Embryonic facial prominence (tissue), 1 donor: ENCODE measurements at regions not wholly inside any gene's neighbourhood (a gene's known extent, or its start where the extent isn't known, plus 50 kb on each side); places are given as distances from the start of the nearest gene placed in this dataset.
A peak's percentile ranks its signal among the peaks of the same experiment; 100 is the strongest.
"Not testable (repeated sequence)": the region's sequence is repeated elsewhere in the genome, so short reads cannot be mapped to it uniquely, and the experiment has no call there.

Experiments
- DNase-seq: peaks from one replicate; pipeline ENCODE4 v3.0.0-alpha.2; 2016; ENCODE audit errors: extremely low spot score

DNA sequence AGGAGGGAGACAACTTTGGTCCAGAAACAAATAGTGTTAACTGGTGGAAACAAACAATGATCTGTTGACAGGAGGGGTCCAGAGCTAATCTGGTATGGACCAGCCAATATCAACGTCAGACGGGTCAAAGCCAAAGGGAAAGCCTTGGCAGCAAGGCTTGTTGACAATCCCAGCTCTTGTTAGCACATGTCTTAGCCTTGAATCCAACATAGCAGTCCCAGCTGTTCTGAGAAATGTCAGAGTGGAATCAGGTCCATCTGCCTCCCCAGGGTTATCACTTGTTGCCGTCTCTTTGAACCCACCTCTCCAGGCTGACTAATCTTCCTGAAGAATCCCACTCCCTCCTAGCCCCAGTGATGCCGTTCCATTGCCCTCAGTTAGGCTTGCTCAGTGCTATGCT lies 404.6 kb upstream of the MCTP2 start:
- DNase-seq: no peak

DNA sequence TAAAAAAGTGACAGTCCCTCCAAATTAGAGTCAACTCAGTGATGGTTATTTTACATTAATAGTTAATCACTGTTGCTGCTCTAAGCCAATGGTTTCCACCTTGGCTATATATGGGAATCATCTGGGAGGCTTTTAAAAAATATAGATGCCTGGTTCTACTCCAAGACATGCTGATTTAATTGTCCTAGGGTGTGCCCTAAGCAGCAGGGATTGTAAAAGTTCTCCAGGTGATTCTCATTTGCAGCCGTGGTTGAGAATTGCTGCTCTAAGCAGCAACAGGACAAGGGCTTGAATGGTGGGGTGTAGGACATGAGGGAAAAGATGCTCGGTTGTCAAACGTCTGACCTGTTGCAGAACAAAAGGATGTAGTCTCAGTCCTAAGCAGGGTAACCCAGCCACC lies 405.1 kb upstream of the MCTP2 start:
- no peak for DNase-seq

DNA sequence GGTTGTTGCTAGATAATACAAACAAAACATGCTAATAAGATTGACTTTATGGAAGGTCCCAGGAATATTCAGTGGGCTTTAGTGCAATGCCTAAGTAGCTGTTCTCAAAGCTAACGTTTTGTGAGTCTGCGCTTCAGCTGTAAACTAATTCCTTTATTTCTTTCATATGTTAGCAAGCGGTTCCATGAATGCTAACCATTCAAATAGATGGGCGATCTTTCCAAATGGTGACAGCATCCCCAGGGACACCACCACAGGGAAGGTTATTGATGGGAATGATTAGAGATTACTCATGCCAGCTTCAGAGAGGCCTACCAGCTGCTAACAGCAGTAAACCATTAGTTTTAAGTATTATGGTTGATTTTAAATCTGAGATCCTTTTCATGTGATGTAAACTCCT lies 405.7 kb upstream of the MCTP2 start:
- no peak for DNase-seq

DNA sequence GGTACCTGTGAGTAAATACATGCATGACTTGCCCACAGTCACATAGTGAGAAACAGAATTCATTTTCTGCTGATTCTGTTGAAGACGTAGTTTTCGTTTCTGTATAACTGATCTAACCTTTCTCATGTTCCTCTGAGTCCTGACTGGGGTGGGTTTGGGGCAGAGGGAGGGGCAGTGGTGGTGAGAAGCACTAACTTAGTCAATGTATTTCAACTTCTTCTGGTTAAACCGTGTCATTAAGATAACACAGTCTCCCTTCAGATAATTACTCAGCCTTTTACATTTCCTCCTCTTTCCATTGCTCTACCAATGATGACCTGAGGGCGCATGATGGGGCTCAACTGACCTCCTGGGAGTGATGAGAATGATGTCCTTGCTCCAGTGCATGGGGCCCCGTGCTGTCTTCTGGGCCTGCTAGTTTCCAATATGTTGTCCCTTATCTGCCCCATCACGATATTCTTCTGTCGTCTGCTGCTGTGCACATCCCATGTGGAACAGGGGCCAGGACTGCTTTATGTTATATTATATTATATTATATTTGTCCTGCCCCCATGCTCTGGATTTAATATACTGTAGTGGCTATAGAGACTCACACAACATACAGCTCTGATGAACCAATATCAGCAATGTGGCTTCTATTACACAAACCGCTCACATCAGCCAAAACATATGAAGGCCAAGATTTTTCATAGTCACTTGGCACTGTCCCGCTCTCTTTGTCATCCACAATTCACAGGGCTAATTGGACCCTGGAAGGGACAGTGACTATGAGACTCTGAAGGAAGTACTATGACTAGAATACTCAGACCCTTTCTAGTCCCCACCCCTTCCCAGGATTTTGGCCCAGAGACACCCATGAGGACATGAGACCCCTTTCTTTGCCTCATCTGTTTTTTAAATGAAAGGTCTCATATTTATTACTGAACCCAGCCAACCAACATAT lies 407.1 kb upstream of the MCTP2 start:
- DNase-seq: peak; percentile 12

DNA sequence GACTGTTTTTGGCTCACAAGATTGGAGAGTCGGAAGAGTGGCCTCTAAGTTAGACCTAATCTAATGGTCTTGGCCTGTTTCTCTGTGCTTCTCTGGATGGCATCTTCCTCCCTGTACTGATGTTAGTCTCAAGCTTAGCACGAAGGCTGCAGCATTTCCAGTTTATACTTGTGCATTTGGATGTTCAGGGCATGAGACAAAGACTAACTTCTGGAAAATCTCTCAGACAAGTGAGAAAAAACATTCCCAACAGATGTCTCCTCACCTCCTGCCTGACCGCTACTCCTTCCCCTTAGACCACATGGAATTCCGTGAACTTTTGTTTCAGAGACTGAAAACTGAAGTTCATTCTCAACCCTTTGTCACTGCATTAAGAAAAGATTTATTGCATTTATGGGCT lies 410.8 kb upstream of the MCTP2 start:
- no peak for DNase-seq

DNA sequence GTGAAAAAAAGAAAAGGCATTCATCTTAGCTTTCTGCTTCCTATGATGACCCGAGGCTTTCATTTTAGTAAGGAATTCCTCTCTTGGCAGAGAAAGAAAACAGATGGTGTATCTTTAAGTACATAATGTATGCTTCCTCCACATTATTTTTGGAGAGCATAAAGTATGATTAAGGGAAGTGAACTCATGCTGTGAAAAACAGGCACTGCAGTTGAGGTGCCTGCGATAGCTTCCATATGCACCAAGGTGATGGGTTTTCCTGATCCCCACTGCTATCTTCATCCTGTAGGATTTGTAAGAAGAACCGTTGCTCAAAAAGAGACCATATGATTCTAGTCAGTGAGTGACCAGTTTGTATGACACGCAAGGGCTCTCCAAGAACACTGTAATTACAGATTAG lies 411.5 kb upstream of the MCTP2 start:
- no peak for DNase-seq

DNA sequence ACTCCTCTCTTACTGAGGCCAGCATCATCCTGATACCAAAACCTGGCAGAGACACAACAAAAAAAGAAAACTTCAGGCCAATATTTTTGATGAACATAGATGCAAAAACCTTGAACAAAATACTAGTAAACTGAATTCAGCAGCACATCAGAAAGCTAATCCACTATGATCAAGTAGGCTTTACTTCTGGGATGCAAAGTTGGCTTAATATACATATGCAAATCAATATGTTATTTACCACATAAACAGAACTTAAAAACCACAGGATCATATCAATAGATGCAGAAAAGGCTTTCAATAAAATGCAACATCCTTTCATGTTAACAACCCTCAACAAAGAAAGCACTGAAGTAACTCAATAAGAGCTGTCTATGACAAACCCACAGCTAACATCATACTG lies 414.5 kb upstream of the MCTP2 start:
- DNase-seq: no peak

DNA sequence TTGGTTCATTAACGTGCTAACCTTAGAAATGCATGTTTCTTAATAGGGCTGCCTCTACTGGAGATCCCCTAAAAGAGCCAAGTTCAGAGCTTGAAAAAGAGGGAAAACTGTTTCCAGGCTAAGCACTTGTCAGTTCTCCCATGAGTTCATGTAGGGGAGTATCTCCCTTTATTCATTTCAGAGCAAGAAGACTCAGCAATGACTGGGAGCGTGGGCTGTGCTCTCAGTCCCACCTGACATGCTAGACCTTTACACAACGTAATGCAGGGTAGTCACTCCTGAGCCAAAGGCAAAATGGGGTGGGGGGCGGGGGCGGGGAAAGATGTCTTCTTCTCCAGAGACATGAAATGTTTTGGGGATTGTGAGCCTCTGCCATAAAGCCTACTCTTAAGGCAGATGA lies 420.1 kb upstream of the MCTP2 start:
- DNase-seq: no peak

DNA sequence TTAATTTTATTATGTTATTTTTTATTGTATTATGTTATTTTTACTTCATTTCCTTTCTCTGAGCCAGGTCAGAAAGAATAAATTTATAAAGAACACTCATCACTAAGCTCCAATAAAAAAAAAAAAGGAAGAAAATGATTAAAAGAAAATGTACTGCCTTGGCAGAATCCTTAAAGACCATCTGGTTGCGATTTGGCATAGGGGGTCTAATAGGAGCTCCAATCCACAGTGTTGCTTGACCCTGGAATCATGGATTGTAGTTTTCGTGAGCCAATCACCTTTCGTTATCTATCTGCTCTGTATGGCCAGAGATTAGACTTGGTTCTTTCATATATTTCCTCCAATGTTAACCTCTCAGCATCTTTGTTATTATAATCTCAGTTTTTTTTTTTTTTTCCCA lies 421.8 kb upstream of the MCTP2 start:
- no peak for DNase-seq

DNA sequence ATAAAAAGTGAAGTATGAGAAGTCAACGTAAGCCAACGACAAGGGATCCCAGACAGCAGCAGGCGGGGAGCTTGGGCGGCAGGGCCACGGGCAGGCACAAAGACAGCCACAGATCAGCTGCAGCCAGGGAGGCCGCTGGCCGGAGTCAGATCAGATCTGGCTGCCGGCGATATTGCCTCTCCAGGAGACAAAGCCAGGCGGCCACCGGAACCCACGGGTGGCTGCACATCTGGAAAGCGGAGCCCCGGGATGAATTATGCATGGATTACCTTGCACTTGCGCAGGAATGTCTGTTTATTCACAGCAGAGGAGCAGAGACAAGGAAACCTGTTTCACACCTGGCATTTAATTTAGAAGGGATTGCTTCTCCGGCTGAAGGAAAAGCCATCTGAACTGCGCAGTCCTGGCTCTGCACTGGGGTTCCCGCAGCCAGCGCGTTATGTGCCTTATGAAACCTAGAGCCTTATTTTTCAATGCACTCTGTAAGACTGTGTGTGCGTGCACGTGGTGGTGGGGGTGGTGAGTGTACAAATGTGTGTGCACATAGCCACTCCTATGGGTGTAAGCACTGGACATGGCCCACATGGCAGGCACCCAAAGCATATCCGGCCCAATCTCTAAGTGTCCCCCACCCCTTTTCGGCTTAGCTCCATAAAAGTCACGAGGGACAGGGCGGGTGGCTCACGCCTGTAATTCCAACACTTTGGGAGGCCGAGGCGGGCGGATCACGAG lies 427.8 kb upstream of the MCTP2 start:
- DNase-seq: no peak

DNA sequence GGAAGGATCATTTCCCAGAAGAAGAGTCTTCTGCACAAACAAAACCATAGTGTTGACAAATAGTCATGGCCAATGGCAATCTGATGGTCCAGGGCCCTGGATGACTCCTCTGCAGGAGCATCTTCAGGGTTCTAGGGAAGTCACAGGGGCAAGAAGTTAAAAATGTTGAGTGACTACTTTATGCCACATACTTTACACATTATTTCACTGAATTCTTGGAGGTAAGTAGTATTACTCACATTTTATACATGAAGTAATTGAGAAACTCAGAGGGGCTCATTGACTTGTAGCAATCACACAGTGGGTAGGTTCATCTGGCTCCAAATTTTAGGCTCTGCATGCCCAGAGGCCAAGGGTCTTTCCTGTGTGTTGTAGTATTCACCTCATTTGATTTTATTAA lies 430.2 kb upstream of the MCTP2 start:
- no peak for DNase-seq

DNA sequence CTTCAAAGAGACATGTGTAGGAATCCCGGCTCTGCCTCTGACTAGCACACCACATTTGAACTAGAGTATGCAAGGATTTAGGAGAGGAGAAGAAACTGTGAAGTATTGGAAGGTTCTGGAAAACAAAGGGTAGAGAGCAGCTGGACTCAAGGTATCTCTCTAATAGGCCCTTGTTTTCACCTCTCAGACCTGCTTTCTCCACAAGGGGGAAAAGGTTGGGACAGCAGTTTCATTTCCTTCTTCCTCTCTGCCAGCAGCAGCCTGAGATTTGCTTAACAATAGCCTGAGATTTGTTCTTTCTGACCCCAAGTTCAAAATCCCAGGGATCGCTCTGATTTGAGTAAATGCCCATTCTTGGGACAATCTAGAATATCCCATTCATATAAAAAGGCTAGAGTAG lies 430.6 kb upstream of the MCTP2 start:
- no peak for DNase-seq

DNA sequence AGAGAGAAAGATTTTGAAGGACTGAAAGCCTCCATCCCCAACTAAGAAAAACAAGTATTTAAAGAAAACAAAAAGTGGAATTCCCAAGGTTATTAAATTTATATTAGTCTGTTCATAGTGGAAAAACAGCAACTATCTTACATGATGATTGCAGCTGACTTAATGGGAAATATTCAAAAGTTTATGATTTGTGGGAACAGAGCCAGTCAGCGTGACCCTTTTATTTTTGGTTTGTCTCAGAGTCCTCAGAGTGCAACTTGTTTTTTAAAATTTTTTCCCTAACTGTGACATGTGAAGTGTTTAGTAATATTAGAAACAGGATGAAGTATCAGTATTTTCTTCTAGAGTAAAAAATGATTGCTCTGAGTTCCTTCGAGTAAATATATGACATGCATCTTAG lies 441.9 kb upstream of the MCTP2 start:
- no peak for DNase-seq

DNA sequence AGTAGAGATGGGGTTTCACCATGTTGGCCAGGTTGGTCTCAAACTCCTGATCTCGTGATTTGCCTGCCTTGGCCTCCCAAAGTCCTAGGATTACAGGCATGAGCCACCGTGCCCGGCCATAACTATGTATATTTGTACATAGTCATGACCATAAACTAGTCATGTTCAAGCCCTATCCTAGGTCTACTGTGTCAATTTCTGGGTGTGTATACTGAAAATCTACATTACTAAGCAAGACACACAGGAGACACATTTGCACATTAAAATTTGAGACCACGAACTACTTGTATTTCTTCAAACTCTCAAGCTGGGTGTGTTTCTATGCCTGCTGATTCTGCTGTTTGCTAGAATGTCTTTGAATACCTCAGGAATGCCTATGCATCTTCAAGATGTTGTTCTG lies 451.3 kb upstream of the MCTP2 start:
- no peak for DNase-seq

DNA sequence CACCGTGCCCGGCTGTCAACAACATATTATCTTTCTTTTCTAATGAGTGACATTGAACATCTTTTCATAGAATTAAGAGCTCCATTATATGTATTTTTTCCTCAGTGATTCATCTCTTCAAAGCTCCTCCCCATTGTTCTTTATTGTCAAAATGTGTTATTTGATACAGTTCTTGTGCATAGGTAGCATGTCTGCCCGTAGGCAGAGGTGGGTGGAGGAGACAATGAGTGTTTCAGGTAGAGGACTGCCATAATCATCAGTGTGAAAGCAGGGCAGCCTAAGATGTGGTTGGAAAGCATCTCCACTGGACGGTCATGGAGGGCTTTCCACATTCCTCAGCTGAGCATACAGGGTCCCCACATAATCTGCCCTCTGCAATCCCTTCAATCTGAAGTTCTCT lies 452.0 kb upstream of the MCTP2 start:
- DNase-seq: no peak

DNA sequence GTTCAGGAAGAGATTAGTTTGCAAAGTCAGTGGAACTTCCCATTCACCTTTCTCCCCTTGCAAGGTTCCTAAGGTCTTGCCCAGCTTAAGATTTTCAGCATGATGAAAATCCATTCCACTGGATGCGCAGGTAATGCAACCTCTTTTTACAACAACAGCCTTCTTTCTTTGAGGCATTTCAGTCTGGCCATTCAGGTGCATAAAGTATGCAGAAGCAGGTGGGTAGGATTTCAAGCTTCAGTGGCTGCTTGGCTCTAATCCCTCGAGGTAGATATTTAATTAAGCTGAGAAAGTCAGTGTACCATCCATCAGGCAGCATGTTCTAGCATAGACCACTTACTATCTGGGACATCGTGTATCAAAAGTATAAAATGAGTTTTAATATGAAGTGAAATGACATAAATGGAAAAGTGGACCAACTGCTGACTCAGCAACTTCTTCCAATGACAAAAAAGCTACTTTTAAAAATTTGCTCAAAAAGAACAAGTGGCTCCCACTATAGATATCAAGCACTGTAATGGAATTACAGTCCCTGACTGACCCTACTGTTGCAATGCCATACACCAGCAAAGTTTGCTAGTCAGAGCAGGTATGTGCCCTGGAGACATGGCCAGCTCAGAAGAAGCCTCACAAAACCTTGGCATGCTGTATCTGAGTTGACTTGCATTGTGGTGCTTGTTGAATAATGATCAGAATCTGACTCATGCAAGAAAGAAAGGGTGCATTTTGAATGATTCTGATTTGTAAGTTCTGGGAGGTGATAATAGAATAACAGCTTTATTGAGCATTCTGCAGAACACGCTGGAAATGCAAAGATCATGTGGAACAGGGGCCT lies 459.9 kb upstream of the MCTP2 start:
- no peak for DNase-seq

DNA sequence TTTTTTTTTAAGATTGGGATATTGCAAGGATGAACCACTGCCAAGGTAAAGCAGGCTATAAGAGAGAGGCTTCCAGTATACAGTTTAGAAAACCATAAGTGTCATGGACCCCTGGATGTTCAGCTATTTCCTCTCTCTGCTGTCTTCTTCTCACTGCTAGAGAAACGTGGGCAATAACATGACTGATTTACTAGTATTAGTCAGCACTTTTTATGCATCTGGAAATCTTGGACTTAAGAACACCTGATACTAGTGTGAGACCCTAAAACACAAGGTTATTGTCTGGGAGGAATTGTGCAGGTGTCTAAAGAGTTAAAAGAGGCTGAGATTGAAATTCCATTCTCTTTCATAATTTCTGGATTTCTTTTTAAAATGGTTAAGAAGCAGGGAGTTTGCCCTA lies 460.6 kb upstream of the MCTP2 start:
- no peak for DNase-seq

DNA sequence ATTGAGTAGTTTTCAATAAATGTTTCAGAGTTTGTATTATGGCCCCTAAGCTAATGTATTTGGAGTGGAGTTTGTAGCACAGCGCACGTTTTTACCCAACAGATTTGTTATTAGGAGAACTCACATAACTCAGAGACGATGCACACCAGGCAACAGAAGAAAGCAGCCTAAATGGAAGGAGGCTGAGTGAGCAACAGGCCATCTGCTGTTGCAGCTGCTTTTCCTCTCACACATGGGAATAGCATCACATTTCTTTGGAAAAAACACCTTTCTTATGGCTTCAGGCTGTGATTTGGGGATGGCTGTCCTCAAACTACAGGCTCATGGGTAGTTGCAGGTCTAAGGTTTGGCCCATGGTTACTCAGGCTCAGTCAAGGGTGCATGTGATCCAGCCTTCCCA lies 469.3 kb upstream of the MCTP2 start:
- DNase-seq: no peak

DNA sequence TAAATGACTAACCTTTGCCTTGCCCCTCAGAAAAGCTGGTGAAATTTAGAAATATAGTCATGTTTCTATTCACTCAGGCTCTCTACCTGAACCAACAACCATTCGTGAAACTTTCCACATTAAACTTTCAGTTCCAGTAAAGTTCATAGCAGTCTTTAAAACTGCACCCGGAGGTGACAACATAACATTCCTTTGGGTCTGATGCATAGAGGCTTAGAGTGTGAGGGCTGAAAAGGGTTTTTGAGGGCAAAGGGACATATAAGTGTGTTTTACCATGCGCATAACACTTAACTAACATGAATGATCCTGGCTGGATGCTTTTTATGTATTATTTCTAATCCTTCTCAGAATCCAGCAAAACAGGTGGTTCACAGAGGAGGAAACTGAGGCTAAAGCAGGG lies 471.7 kb upstream of the MCTP2 start:
- DNase-seq: no peak

DNA sequence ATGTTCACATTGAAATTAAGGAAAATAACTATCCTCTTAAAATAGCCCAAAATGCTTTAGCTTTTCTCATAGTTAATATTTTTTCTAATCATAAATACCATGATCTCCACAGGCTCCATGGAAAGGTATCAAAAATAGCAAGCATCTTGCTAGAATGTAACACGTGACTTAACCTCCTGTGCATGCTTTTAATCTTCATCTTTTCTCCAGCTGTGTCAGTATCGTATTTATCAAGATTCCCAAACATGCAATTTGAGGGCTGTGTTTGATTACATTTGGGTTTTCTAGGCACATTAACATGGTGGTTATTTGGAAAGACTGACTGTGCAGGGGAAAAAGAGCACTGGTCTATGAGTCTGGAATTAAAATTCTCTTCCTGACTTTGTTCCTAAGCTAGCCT lies 472.5 kb upstream of the MCTP2 start:
- no peak for DNase-seq

DNA sequence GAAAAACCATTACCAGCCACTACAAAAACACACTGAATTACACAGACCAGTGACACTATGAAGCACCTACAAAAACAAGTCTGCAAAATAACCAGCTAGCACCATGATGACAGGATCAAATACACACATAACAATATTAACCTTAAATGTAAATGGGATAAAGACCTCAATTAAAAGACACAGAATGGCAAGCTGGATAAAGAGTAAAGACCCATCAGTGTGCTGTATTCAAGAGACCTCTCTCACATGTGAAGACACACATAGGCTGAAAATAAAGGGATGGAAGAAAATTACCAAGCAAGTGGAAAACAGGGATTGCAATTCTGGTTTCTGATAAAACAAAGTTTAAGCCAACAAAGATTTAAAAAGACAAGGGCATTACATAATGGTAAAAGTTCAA lies 482.7 kb upstream of the MCTP2 start:
- DNase-seq: no peak

DNA sequence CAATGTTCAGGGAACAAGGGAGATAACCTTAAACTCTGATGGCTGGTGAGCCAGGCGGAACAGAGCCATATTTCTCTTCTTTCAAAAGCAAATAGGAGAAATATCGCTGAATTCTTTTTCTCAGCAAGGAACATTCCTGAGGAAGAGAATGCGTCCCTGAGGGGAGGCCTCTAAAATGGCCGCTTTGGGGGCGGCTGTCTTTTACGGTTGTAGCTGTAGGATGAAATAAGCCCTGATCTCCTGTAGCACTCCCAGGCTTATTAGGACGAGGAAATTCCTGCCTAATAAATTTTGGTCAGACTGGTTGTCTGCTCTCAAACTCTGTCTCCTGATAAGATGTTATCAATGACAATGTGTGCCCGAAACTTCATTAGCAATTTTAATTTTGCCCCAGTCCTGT lies 496.4 kb upstream of the MCTP2 start:
- not testable (repeated sequence) for DNase-seq
